Omental fat pad (tissue), 3 donors: ENCODE measurements at regions not wholly inside any gene's neighbourhood (a gene's known extent, or its start where the extent isn't known, plus 50 kb on each side); places are given as distances from the start of the nearest gene placed in this dataset.

Source experiments
- ATAC-seq: fragments of 150-250 bp; one replicate; pipeline ENCODE4 v1.9.1; 2016; ENCODE audit warnings: mild to moderate bottlenecking, moderate library complexity; ENCODE audit not compliant: low FRiP score
- DNase-seq: peaks from one replicate; pipeline ENCODE4 v3.0.0-alpha.2; 2019; ENCODE audit warnings: low spot score
- TF ChIP-seq, protein P1 (sequence below), 3 donors: fragments of 450-650 bp; IDR thresholded peaks; one replicate each; pipeline ENCODE4 v1.5.1; 2016 to 2017; ENCODE audit warnings: antibody characterized with exemption in 3 of 3, mild to moderate bottlenecking in 3 of 3, moderate library complexity in 2 of 3

DNA sequence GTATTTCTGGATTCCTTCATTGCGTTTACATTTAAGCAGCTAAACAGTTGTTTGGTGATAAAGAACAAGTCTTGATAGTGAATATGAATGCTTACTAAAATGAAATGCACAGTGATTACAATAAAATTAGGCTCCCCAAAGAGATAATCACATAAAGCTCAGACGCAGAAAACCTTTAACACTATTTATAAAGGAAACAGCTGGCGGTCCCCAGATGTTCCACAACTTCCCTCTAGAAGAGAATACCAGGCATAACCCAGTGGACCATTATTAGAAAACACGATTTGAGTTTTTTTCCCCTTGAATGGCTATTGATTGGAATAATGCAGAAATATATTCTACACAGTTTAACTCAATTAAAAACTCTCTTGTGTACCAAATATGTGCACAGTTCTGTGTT, 573.2 kb downstream of the DIPK2A start:
- TF ChIP-seq, protein P1, sequence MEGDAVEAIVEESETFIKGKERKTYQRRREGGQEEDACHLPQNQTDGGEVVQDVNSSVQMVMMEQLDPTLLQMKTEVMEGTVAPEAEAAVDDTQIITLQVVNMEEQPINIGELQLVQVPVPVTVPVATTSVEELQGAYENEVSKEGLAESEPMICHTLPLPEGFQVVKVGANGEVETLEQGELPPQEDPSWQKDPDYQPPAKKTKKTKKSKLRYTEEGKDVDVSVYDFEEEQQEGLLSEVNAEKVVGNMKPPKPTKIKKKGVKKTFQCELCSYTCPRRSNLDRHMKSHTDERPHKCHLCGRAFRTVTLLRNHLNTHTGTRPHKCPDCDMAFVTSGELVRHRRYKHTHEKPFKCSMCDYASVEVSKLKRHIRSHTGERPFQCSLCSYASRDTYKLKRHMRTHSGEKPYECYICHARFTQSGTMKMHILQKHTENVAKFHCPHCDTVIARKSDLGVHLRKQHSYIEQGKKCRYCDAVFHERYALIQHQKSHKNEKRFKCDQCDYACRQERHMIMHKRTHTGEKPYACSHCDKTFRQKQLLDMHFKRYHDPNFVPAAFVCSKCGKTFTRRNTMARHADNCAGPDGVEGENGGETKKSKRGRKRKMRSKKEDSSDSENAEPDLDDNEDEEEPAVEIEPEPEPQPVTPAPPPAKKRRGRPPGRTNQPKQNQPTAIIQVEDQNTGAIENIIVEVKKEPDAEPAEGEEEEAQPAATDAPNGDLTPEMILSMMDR (IDR thresholded peaks at IDR 0.05), result no peak
- ATAC-seq, result no peak
- DNase-seq, result no peak

DNA sequence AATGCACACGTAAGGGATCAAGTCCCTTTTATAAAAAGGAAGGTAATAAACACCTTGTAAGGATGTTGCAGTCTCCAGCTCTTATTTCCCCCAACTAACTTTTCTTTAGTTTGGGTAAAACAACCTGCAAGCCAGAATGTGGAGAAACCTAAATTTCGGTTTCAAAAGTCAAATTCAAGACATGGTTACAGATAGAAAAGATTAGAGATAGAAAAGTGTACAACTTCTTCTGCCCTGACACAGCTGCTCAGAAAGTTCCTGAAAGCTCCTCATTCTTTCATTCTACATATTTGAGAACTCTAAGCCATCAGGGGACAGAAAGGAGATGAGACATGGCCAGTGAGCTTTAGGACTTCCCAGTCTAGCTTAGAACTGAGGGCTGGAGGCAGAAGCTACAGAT, 574.9 kb downstream of the DIPK2A start:
- ATAC-seq, result no peak
- DNase-seq, result no peak
- TF ChIP-seq, protein P1 (IDR thresholded peaks at IDR 0.05), result no peak

DNA sequence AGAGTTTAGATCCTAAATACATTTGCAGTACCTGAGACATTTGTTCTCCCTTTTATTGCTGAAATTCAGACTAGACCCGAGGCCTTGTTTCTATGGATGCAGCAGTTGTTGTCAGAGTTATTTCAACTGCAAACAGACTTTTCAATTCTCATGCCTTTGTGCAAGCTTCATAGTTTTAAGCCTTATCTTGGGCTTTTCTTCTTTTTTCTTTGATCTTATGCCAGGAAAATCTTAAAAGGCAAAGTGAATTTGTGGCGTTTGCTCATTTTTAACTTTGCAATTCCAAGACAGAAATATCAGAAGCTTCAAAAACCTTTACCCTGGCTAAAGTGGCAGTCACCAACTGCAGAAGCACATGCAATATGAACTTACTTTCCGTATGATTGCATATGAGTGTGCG, 576.7 kb downstream of the DIPK2A start:
- TF ChIP-seq, protein P1 (IDR thresholded peaks at IDR 0.05), result no peak
- ATAC-seq, result no peak
- no peak for DNase-seq

DNA sequence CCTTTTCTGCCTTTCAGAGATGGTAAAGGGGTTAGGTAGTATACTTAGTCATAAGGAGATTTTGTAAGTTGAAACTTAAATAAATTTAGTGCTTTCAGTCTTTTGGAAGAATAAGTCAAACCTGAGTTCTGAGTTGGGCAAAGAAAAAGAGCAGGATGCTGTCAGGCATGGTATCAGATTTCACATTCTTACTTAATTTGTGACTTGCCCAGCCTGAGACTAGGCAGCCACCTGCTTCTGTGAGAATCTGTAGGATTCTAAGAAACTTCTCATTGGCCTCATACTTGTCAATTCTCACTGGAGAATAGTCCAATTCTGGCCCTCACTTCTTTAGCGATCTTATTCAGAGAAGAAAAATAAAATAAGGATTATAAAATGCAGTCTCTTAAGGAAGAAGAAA, 577.5 kb downstream of the DIPK2A start:
- DNase-seq (no peak), ATAC-seq (no peak)
- TF ChIP-seq, protein P1 (IDR thresholded peaks at IDR 0.05), result no peak

DNA sequence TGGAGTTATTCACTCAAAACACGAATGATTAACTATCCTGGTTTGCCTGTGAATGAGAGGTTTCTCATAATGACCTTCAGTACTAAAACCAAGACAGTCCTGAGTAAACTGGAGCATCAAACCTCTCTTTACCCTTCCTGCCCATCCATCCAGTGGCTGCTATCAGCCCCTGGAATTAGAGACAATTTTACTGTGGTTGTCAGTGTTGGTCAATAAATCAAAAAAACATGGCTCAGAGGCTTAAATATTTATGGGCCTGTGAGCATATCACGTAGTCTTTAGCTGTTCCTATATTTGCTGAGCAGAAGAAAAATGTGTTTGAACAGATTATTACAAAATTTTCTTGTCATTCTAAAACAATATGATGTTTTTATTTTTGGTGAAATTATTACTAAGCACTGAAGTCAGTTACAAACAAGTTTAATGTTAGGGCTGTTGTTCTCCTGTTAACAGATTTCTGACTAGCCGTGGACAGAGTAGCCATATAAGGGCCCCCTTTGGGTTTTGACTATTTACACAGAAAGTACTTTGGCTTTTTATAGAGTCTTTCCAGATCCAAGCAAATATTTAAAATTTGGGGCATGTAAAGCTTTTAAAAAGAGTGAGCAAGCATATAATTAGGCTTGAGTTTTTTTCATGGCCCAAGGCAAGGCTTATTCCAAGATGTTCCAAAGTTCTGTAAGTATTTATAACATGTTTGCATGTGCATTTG, 580.9 kb downstream of the DIPK2A start:
- ATAC-seq, result no peak
- no peak for DNase-seq
- TF ChIP-seq, protein P1 (IDR thresholded peaks at IDR 0.05), result no peak

DNA sequence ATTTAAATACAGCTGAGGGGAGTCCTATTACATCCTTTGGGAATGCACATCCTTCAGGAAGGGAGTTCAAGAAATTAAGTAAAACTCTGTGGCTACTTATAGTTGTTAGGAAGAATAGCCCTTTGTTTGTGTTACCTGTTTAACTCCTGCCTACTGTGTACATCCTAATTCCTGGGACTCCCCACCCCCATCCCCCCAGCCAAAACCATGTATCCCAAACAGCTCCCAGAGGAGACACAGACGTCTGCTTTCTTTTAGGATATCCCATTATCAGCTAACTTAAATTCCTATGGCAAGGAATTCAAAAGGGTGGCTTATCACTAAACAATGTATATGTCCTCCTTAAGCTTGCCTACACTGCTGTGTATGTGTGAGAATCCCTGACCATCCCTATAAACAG, 581.7 kb downstream of the DIPK2A start:
- no peak for DNase-seq
- ATAC-seq, result no peak
- TF ChIP-seq, protein P1 (IDR thresholded peaks at IDR 0.05), result no peak

DNA sequence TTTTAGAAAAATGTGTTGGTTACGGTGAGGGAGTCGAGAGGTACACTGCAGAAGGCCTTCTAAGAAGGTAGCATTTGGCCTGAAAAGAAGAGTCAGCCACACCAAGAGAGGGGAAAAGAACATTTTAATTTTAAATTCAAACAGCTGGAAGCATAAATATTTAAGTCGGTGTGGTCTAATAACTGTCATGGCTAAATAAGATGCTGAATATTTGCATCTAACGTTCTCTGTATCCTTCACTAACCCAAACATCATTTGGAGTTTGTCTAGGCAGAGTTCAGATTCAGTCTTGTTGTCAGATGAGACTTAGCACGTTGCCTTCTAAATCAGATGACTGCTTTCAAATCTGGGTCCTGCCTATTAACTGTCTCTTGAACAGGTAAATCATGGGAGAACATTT, 583.3 kb downstream of the DIPK2A start:
- no peak for DNase-seq

More for the DNA sequence above, 583.3 kb downstream of the DIPK2A start:
- no peak for ATAC-seq
- TF ChIP-seq, protein P1 (IDR thresholded peaks at IDR 0.05), result no peak
